Caki2 (cell line): ENCODE measurements at regions not wholly inside any gene's neighbourhood (a gene's known extent, or its start where the extent isn't known, plus 50 kb on each side); places are given as distances from the start of the nearest gene placed in this dataset.
"Not testable (repeated sequence)": the region's sequence is repeated elsewhere in the genome, so short reads cannot be mapped to it uniquely, and the experiment has no call there.

Experiments
- DNase-seq: peaks from one replicate; pipeline ENCODE4 v3.0.0-alpha.2; 2015; ENCODE audit warnings: low read depth
- in situ Hi-C: cut with HindIII; loops from 2 replicates; pipeline ENCODE4 v1.10.0; 2016; ENCODE audit warnings: low sequenced_read_pairs, low pct_unique_long_range_greater_than_20kb, mixed read lengths

DNA sequence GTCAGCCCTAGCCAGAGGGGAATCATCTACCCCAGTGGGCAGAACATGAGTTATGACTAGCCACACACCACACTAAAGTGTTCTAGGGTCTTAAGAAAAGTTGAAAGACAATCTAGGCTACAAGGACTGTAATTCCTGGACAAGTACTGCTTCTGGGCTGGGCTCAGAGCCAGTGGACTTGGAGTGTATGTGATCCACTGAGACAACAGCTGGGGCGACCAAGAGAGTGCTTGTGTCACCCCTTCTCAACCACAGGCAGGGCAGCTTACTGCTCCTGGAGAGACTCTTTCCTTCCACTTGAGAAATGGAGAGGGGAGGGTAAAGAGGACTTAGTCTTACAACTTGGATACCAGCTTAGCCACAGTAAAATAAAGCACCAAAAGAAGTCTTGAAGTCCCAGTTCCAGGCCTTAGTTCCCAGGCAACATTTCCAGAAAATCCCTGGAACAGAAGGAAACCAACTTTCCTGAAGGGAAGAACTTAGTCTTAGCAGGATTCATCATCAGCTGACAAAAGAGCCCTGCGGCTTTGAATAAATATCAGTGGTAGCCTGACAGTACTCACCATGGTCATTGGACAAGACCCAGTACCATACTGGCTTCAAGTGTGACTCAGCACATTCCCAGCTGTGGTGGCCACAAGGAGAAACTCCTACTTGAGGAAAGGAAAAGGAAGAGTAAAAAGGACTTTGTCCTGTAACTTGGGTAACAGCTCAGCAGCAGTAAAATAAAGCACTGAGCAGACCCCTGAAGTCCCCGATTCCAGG is 355.1 kb upstream of the ADGRB3 start:
- in situ Hi-C loops: no loop called here
- DNase-seq: peak; percentile 31

DNA sequence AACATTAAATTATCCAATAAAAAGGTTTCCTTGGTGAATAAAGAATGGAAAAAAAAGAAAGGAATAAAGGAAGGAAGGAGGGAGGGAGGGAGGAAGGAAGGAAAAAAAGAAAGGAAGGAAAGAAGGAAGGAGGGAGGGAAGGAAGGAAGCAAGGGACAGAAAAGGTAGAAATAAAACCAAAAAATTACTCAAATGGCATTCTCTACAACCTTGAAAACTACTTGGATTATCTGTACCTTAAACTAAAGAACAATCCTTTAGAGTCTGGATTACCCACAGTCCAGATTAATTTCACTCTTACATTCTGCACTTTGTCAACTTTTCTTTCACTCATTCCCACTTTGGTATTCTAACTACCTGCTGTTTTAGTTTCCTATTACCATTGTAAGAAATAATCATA is 361.8 kb upstream of the ADGRB3 start:
- no peak for DNase-seq
- in situ Hi-C loops: no loop called here

DNA sequence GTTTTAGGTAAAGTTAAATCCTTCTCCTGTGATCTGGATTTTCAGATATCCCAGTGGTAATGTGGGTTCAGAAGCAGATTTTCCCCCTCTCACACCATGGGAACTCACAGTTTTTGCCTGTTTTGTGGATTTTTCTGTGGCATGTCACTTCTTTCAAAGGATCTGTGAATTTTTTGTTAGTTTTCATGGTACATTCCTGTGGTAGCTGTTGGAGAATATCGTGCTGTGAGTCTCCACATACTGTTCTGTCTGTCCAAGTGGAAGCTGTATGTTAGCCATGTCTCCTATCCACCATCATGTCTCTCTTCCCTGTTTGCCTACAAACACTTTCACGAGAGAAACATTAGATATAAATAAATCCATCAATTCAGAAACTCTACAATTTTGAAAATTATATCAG is 378.7 kb upstream of the ADGRB3 start:
- in situ Hi-C loops: no loop called here

DNA sequence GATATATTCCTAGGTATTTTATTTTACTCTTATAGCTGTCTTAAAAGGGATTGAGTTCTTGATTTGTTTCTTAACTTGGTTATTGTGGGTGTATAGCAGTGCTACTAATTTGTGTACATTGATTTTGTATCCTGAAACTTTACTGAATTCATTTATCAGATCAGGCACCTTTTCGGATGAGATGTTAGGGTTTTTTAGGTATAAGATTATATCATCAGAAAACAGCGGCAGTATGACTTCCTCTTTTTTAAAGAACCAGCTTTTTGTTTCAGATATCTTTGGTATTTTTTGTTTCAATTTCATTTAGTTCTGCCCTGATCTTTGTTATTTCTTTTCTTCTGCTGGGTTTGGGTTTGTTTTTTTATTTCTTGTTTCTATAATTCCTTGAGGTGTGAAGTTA is 382.4 kb upstream of the ADGRB3 start:
- in situ Hi-C loops: no loop called here

More for the DNA sequence above, 378.7 kb upstream of the ADGRB3 start:
- DNase-seq: no peak

DNA sequence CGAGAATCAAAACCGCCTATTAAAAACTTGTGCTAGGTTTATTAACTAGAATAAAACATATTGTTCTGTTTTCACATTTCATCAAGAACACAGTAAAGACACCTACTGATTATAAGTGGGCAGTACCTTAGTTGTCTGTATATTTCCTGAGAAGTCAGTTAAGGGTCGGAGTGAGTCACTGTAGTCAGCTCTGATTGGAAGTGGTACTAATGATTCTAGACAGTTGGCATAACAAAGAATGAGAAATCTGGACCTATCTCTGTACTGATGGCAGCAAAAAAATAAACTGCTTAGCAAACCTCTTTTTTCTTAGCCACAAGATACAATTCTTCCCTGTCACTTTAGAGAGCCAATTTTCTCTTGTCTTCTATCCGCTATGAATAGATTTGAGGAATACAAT is 387.3 kb upstream of the ADGRB3 start:
- in situ Hi-C loops: no loop called here
- peak; percentile 14 for DNase-seq

More for the DNA sequence above, 382.4 kb upstream of the ADGRB3 start:
- DNase-seq: no peak

DNA sequence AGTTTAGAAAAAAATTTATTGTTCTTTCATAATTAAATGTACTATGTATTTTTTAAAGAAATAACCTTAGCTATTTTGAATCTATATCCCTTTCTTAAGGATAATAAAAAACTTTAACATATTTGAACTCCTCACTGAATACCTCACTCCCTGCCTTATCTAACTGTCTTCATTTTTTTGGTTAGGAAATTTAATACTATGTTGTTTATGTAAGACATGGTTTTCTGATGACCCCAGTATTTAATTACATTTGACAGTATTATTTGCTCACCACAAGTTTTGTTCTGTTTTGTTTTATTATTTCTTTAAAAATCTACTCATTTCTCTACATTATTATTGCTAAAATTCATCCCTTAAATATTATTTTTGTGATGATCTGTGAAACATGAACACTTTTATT is 394.4 kb upstream of the ADGRB3 start:
- in situ Hi-C loops: no loop called here
- DNase-seq: no peak

DNA sequence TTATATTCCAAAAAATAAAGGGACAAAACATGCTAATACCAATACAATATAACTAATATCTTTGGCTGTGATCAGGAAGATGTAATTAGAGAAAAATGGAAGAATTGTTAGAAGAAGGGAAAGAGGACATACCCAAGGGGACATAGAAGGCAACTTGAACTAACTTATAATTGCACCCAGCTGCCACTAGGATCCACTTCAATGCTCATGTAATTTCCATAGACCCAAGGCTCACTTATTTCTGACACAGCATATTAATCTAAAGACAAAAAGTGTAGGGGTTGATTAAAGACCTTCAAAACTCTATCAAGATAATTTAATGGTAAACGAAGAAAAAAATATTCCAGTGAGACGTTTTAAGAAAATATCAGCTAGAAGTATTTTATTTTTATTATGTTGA is 396.0 kb upstream of the ADGRB3 start:
- DNase-seq: no peak
- in situ Hi-C loops: no loop called here

DNA sequence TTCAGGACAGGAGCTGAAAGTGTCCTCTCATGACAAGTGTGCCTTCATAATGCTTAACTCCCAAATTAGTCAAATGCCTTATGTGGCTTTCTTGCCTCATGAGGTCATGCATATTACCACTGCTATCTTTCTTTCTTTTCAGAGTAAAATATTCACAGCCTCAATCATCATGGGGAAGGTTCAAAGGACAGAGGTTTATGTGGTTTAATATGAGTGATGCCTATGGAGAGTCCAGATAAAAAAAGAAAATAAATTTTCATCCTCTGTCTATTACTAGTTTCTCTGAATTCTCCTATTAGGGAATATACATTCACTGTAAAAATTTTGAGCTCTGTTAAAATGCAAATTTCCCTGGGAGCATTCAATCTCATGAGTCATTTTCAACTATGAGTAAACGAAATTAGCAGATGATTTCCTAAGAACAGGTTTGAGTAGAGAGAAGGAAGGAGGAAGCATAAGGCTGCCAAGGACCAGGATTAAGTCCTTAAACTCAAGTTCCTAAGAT is 396.9 kb upstream of the ADGRB3 start:
- peak; percentile 39 for DNase-seq
- in situ Hi-C loops: no loop called here

DNA sequence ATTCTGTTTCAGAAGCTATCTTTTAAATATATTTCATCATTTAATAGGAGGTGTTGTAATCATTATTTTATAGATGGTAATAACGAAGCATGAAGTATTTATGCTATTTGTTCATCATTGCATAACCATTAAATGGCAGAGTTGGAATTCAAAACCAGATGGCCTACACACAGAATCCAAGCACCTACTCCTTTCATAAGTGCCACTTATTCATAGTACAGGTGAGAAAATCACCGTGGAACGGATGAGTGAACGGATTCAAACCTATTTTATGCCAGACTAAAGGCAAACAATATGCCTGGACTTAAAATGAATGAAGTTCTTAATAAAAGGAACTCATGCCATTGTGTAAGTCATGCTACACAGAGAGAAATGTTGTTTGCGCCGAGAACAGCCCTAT is 397.9 kb upstream of the ADGRB3 start:
- in situ Hi-C loops: no loop called here

DNA sequence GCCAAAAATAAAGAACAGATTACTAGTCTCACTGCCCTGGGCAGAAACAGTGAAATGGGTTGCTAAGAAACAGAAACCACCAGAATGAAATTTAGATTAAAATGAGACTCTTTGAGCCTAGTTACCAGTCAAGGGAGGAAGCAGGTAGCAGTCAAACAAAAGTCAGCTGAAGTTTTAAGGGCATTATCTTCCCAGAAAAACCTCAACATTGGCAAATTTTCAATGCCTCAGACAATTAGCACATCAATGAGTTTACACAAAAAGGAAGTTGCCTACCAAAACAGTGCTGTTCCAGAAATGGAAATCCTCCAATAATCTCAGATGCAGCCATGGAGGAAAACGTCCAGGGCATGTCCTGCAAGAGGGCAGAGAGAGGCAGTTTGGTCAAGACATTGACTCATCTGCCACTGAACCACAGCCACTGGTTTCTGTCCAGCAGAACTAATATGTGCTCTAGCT is 399.7 kb upstream of the ADGRB3 start:
- DNase-seq: no peak
- in situ Hi-C loops: no loop called here

More for the DNA sequence above, 397.9 kb upstream of the ADGRB3 start:
- no peak for DNase-seq

DNA sequence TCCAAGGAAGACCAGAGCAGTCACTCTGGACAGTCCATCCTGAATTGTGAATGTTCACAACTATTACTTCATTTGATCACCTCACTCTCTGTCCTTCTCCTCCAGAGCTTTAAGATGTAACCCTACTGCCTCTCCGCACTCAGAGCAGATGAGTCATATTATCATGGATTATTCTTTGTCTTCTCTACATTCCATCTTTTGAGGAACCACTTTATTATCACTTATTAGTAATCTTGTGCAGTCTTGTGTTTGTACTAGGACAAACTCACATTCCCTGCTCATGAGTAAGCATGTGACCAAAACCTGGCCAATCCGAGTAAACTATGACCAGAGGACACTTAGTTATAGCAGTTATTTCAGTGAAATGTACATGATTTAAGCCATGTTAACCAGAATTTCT is 401.5 kb upstream of the ADGRB3 start:
- in situ Hi-C loops: no loop called here
- DNase-seq: peak; percentile 38

DNA sequence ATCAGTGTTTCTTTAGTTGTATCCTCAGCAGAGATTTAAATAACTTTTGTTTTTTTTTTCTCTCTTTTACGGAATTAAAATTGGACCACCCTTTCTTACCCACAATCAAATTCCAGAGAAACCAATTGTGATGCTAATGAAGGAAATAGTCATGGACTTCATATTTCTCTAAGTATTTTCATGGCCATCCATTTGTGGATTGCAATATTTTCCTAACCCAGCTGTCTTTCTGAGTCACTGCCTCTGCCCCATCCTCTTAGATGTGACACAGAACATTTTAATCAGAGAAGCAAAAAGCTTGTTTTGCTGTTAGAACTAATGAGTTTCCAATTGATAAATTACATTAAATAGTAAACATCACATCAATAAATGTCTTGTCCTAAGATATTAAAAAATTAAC is 405.5 kb upstream of the ADGRB3 start:
- in situ Hi-C loops: no loop called here
- no peak for DNase-seq

DNA sequence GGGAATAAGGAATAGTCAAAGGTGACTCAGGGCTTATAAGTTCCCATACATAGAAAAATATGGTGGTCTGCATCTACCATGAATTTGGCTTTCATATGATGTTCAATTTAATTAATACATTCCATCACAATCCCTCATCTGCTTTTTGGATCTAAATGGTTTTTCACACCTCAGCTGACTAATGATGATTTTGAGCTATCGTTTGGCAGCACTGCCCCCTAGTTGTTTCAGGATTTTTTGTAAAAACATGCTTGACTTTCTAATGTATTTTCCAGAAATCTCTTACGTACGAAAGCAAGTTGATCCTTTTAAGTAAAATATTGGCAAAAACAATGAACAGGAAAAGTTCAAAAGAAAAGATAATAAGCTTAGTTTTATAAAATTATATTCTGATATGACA is 408.6 kb upstream of the ADGRB3 start:
- no peak for DNase-seq
- in situ Hi-C loops: no loop called here

DNA sequence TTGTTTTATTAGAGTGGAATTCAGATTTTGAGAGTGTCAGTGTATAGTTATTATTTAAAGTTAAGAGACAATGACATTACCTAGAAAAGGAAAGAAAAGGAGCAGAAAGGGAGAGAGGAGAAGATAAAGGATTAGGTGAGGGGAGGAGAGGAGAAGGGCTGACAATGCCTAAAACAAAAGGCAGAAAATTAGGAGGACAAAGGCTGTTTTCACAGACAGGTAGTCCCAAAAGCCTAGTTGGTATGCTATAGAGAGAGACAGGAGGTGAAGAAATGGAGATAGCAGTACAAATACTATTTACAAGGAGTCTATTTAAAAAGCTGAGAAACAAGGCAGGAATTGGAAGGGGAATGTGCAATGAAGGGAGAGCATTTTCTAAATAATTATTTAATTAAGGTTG is 409.4 kb upstream of the ADGRB3 start:
- DNase-seq: no peak
- in situ Hi-C loops: no loop called here

DNA sequence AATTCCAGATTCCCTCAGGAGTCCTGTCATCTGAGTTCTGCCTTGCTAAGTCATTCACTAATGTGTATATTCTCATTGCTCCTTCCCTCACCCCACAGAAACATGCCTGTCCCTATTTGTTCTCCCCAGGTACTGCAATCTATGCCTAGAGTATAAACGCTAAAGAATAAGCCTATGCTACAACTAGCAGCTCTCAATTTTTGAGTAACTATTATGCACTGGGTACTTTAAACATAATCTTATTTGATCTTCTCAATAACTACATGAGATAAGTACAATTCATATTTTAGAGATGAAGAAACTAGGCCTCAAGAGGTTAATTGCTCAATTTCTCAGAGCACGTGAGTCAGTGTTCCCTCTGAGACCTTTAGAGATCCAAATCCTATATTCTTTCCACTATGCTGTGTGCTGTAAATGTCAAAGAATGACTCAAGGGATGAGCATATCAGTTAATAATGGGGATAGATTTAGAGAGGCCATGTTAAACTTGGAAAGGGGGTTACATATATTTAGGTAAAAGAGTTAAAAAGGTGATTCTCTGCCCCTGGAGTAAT is 423.8 kb upstream of the ADGRB3 start:
- DNase-seq: no peak
- in situ Hi-C loops: no loop called here

DNA sequence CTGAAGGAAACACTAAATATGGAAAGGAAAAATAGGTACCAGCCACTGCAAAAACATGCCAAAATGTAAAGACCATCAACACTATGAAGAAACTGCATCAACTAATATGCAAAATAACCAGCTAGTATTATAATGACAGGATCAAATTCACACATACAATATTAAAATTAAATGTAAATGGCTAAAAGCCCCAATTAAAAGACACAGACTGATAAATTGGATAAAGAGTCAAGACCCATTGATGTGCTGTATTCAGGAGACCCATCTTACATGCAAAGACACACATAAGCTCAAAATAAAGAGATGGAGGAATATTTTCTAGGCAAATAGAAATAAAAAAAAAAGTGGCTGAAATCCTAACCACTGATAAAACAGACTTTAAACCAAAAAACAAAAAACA is 427.5 kb upstream of the ADGRB3 start:
- in situ Hi-C loops, DNase-seq: not testable (repeated sequence)

DNA sequence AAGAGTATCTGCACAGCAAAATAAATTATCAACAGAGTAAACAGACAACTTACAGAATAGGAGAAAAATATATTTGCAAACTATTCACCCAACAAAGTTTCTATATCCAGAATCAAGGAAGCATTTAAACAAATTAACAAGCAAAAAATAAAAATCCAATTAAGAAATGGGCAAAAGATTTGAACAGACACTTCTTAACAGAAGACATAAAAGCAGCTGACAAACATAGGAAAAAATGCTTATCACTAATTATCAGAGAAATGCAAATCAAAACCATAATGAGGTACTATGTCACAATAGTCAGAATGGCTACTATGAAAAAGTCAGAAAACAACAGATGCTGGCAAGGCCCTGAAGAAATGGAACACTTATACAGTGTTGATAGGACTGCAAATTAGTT is 434.2 kb upstream of the ADGRB3 start:
- in situ Hi-C loops: no loop called here
- DNase-seq: no peak

DNA sequence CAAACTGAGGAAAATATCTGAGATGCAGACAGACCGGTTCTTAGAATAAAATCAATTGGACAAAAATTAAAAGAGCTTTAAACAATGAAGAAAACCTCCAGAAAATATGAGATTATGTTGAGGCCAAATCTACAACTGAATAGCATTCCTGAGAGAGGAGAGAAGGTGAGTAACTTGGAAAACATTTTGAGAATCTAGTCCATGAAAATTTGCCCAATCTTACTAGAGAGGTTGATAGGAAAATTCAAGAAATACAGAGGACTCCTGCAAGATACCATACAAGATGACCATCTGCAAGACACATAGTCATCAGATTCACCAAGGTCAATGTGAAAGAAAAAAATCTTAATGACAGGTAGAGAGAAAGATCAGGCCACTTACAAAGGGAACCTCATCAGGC is 437.7 kb upstream of the ADGRB3 start:
- in situ Hi-C loops: no loop called here
- DNase-seq: no peak

DNA sequence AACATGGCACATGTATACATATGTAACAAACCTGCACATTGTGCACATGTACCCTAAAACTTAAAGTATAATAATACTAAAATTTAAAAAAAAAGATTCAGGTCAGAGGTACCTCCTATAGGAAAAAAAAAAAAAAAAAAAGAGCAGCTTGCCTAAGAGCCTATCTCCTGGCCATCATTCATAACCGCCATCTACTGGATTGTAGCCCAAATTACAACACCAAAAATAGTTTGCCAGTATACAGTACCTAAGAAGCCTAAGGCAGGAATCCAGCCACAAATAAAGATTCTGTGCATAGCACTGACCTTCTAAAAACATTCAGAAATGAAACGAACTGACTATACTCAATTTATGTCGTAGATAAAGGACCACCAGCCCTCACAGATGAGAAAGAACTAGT is 438.4 kb upstream of the ADGRB3 start:
- no peak for DNase-seq
- in situ Hi-C loops: no loop called here

DNA sequence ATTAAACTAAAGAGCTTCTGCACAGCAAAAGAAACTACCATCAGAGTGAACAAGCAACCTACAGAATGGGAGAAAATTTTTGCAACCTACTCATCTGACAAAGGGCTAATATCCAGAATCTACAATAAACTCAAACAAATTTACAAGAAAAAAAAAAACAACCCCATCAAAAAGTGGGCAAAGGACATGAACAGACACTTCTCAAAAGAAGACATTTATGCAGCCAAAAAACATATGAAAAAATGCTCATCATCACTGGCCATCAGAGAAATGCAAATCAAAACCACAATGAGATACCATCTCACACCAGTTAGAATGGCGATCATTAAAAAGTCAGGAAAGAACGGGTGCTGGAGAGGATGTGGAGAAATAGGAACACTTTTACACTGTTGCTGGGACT is 439.3 kb upstream of the ADGRB3 start:
- DNase-seq, in situ Hi-C loops: not testable (repeated sequence)
